ENCODE measurements at regions not wholly inside any gene's neighbourhood (a gene's known extent, or its start where the extent isn't known, plus 50 kb on each side); places are given as distances from the start of the nearest gene placed in this dataset.

DNA sequence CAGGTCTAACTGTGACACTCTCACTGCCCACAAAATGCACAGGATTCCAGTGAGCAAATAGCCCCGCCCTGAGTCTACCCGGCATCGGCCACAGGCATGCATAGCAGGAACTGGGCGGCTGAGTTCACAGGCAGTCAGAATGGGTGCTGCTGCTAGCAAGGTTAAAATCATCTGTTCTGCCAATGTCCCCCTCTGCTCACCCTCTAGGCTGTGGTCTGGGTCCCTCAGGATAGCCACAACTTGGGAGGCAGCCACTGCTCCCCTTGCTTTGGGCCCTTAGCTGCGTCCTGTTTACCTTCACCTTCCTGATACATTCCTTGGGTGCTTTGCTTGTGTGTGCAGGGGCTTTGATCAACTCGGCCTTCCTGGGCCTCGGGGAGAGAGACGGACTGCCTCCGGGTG is 232.9 kb upstream of the RGMA start:
- peak; percentile 53 for DNase-seq (ENCODE audit: low read depth, low spot score)

DNA sequence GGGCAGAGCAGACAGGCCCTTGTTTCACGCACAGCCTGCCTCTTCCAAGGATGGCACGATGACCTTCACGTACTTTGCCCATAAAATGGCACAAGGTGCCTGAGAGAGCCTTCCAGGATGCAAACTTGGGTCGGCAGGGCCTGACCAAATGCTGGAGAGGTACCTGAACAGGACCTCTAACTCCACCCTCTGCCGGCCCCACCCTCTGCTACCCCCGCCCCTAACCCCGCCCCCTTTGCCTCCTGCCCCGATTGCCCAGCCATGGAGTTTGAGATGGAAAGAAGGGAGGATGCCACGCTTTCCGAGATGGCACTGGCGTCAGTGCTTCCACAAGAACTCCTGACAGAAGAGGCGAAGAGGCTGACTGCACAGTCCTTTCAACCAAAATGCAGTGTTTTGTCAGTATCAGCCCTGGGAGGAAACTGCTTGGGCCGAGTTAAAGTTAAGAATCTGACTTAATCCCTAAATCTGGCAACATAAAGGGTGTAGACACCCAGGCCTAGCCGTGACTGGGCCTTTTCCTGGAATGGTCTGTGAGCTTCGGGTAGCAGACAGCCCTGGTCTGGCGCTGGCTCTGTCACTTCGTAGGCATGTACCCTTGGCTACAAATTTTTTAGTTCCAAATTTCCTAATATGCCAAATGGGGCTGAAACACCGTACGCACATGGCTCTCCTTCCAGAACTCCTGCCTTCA is 230.3 kb upstream of the RGMA start:
- no peak for DNase-seq (ENCODE audit: low read depth, low spot score)

DNA sequence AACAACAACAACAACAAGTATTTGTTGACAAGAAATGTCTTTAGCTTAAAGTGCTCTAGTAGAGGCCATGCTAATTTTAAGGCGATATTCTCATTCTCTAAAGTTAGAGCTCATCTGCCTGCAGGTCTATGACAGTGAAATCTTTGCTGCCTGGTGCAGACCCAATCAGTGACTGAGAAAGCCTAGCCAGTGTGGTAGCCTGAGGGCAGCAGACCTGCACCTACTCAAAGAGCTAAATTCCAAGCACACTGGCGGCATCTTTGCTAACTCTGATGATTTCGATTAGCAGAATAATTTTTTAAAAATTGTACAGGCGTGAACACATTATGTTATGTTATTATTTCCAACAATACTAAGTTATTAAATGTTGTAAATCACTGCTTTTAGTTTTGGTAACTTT is 228.8 kb upstream of the RGMA start:
- peak; percentile 70 for DNase-seq (ENCODE audit: low read depth, low spot score)

DNA sequence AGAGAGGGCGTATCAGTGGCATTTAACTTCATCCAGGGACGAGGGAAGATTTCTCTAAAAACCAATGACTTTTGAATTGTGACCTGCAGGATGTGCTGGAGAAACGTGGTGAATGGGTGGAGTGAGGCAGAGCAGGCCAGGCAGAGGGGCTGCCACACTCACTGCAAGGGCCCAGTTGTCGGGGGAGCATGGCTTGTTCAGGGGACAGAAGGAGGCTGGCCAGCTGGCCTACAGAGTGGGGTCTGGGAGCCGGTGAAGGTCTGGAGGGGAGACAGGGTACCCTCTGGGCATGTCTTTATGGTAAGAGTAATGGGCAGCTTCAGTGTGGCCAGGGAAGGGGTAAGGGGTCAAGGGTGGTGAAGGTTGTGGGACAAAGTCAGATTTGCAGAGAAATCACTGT is 225.2 kb upstream of the RGMA start:
- no peak for DNase-seq (ENCODE audit: low read depth, low spot score)

DNA sequence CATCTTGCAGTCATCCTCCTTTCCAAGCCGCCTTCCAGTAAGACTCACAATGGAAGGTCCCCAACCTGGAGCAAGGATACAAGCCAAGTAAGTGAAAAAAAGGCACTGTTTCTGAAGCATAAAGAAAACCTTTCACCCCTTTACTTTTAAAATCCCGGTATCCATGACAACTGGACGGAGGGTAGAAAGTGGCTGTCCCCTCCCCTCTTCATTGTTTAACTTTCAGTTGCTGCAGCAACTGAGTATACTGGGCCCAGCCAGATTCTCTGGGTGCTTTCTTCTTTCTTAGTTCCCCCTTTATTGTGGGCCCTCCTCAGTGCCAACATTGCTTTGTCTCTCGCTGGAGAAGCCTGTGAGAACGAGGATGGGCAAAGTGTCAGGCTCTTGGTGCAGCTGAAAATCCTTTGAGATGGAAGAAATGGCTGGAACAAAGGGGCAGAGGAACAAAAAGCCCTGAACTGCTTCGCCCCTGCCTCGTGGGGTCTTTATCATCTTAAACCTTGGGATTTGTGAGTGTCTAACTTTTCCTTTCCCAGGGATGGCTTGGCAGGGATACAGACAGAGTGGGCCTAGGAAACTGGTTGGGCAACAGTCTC is 224.0 kb upstream of the RGMA start:
- no peak for DNase-seq (ENCODE audit: low read depth, low spot score)

DNA sequence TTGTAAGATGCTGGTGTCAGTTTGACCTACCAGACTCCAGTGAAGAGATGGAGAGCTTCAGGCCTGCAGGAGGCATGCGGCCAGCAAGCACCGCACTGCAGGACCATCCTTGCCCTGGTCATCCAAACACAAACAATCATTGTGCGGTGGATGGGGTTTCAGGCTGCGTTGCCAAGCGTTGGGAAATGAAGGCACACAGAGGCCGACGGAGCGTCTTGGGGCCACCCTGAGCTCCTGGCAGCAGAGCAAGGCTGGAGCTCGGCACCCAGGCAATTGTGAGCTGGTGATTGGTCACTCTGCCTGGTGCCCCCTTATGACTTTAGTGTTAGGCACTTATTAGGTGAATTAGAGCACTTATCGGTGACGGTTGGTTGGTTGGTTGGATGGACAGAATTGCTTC is 222.6 kb upstream of the RGMA start:
- DNase-seq (ENCODE audit: low read depth, low spot score): no peak

DNA sequence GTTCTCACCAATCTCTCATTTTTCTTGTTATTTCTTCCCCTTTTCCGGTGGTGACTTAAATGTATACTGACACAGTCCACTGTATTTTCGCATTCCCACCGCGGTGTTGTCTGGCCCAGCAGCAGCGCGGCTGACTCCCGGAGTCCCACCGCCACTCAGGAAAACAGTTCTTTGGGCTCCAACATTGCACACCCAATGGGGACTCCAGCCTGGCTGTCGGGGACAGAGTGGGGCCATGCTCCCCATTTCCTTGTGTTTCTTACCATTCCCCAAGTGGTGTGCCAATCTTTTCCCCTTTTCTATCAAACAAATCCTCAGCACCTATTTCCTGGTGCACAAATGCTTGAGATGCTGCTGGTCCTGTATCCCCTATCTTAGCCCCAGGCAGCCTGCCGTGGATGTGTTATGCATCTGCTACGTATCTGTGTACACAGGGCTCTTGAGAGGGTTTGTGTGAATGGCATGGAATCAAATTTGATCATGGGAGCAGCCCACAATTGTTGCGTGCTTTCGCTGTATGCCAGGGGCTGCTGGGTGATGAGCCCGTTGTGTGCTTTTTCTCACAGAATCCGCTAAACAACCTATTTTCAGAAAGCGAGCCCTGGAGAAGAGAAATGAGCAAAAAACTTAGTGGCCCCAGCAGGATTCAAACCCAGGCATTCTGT is 219.1 kb upstream of the RGMA start:
- no peak for DNase-seq (ENCODE audit: low read depth, low spot score)

DNA sequence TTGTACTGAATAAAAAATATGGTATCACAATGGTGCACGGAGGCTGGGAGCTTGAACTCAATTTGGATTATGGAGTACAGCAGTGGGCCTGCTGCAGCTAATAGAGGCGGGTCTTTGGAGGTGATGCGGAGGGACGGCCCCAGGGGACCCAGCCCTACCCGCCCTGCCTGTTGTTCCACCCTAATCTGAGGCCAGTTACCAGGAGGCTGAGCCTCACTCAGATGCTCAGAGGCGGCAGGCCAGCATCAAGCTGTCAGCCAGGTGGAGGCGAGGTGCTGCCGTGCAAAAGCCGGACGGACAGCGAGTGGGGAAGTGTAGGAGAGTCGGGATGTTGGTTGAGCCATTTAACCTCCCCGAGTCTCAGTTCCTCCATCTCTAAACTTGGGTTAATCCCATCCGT is 218.5 kb upstream of the RGMA start:
- DNase-seq (ENCODE audit: low read depth, low spot score): peak; percentile 70

DNA sequence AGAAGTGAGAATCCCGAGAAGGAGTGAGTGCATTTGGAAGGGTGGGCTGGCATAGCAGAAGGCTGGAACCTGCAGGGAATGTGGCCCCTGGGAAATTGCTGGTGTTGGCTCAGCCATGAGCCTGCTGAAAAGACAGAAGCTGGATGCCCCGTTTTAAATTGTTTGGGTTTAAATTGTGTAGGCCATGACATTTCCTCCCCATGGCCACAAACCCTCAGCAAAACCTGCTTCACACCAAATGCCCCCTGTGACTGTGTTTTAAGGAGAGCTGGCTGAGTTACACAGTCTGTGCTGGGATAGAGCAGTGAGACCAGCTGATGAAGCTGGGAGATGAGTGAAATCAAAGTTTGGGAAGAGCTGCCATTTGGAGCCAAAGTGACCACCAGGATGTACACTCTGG is 216.3 kb upstream of the RGMA start:
- no peak for DNase-seq (ENCODE audit: low read depth, low spot score)

DNA sequence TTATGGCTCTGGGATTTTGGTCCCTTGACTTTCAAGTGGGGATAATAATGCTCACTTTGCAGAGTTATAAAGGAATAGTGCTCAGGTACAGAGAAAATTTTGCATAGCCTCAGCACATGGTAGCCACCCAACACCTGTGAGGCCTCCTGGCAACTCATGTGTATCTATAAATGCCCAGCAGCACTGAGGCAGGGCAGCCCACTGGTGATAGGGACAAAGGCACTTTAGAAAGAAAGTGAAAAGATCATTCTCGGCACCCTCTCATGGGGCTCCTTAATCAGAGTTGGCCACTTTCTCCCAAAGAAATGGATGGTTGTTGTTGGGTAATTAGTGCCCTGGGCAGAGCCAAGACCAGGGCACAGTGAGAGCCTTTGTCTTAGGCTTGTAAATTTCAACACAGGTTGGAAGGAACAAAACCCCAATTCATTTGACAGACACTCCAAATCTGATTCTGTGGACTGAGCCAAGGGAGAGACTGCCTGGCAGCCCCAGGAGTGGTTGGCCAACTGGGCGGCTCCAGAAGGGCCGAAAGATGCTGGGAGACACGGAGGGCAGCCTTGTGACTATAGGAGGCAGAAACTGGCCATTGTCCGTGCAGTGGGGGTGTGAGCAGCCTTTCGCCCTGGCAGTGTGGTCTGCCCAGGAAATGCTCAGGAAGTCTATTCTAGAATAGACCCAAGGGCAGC is 213.2 kb upstream of the RGMA start:
- no peak for DNase-seq (ENCODE audit: low read depth, low spot score)

DNA sequence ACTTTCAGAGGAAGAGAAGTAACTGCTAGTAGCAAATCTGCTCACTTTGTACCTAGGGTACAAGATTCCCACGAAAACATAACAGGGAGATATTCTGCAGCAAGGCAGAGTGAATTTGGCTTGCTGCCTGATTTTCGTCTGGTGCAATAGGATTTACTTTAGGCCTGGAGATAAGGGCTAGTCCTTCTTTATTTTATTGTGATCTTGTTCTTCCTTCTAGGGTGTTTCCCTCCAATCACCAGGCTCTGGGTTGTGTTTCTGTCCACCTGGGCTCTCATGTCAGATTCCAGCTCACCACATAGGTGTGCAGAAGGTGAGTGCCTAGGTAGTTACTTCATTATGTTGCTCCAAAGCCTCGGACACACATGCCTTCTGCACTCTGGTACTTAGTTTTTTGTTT is 211.8 kb upstream of the RGMA start:
- DNase-seq (ENCODE audit: low read depth, low spot score): no peak

DNA sequence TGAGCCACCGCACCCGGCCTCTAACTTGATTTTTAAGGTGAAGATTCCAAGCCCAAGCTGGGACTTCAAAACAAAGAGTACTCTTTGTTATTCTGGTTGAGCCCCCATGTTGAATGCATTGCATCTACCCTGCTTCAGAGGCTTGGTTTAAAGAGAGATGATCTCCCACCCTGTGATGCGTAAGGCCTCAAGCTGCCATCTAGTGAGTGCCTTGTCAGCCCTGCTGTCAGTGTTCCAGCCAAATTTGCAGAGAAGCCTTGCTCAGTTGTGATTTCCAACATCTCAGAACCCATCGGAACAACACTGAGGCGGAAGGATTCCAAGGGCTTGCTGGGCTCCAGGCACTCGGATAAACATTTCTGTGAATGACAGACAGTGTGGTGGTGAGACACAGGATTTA is 210.7 kb upstream of the RGMA start:
- DNase-seq (ENCODE audit: low read depth, low spot score): no peak

DNA sequence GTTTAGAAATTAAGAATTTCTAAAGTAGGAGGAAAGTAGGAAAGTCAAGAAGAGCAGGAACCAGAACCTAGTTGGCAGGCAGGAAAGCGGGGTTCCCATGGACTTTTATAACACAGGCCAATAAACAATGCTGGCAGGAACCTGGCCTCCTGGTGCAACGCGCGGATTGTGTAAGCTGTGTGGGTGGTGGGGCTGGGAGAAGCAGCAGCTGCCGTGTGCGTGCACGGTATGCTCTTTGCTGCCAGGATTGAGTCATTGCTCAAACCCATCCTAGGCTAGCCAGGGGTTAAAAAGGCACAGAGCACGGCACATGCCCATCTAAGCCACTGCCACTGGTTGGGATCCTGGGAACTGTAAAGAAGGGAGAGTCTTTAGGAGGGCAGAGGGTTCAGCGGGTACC is 209.9 kb upstream of the RGMA start:
- no peak for DNase-seq (ENCODE audit: low read depth, low spot score)

DNA sequence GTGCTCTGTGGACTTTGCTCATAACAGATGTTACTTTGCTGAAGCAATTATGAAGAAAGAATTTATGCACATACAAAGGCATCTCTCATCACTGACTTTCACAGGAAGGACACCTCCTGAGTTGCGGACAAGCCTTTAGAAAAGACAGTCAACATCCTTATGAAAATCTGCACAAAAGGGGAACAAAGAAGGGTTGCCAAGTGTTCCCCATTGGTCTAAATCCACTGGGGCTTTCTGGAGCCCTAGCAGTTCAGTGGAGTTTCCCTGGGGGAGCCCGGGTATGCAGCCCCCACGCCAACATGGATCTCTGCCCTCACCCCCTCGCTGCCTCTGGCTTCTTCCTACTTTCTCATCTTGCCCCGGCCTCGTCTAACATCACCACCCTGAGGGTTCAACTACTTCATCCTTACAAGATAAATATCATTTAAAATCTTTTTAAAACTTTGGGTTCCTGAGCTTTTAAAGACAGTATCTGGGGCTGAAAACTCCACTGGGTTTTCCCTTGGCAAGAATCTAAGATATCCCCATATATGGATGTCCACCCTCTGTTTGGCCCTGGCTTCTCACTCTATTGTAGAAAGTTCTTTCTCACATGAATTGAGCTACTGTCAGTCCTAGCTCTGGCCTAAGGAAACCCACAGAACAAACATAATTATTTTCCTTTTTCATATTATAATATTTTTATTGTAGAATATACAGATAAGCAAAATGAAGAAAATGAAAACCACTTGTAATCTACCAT is 207.9 kb upstream of the RGMA start:
- no peak for DNase-seq (ENCODE audit: low read depth, low spot score)

DNA sequence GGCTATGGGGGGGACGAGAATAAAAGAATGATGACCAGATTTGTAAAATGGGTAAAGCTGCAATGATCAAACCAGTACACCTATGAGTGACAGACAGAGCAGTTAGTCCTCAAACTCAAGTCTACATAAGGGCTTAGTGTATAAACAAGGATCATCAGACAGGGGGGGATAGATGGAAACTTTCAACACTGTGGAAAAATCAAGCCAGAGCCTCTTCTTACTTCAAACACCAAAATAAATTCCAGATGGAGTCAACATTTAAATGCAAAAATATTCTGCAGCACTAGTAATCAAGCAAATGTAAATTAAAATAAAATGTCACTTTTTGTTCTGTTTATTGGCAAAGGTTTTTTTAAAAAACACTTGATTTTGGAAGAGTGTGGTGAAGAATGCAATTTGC is 205.9 kb upstream of the RGMA start:
- DNase-seq (ENCODE audit: low read depth, low spot score): no peak

DNA sequence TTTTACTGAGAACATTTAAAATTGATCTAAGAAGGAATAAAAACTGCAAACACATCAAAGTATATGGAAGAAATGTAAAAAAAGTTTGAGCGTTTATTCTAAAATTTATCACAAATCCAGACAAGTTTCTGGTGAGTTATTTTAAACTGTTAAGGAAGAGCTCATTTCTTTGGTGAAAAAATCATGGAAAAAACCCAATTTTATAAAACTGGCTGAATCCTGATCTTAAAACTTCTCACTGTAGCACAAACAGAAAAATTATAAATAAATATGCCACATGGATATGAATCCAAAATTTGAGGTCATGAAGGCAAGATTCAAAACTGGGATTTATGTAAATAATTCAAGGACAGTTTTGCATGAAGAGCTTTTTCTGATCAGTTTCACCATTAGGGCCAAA is 205.1 kb upstream of the RGMA start:
- DNase-seq (ENCODE audit: low read depth, low spot score): no peak

DNA sequence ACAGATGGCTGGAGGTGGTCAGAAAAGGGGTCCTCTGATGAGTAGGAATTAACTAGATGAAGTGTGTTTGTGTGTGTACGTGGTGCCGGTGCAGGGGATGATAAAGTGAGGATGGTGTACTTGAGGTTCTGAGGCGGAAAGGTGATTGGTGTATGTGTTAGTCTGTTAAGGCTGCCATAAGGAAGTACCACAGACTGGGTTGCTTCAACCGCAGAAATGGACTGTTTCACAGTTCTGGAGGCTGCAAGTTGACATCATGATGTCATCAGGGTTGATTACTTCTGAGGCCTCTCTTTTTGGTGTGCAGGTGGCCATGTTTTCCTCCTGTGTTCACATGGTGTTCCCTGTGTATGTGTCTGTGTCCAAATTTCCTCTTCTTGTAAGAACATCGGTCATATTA is 202.4 kb upstream of the RGMA start:
- DNase-seq (ENCODE audit: low read depth, low spot score): no peak

DNA sequence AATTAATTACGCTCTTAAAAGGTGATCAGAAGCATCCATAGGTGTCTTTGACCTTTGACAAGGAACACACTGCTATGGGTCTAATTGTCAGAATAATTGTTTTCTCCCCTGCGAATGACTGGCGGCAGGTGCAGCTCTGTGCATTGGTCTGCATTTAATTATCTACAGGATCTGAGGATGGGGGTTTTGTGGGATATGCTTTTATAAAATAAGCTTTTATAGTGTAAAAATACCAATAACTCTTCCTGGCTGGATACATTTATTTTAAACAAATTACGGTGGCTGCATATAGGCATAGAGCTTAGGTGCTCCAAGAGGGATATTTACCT is 201.6 kb upstream of the RGMA start:
- no peak for DNase-seq (ENCODE audit: low read depth, low spot score)

DNA sequence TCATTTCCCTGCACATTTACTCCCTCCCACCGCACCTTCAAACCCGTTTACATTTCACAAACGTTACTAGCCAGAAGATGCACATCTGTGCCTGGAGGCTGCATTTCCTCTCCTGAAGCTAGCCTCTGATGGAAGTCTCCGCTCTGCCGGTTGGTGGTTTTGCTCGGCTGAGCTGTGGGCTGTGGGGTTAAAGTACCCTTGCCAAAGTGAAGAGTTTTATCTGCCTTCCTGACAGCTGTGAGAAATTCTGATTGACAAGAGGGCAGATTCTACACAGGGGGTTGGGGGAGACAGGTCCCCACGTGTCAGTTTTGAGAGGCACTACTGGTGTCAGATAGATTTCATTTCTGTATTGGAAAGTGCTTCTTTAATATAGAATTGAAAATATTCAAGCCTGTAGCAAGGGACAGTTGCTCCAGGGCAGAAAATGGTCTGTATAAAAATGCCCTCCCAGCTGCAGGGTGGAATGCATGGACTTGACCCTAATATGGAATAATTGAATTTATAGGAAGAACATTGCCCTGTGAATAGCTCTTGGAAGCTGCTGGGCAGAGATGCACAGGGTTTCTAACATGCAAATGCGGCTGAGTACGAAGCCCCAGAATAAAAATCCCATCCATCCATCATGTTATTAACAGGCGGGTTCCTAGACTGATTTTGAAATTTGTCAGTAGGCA is 201.1 kb upstream of the RGMA start:
- no peak for DNase-seq (ENCODE audit: low read depth, low spot score)

DNA sequence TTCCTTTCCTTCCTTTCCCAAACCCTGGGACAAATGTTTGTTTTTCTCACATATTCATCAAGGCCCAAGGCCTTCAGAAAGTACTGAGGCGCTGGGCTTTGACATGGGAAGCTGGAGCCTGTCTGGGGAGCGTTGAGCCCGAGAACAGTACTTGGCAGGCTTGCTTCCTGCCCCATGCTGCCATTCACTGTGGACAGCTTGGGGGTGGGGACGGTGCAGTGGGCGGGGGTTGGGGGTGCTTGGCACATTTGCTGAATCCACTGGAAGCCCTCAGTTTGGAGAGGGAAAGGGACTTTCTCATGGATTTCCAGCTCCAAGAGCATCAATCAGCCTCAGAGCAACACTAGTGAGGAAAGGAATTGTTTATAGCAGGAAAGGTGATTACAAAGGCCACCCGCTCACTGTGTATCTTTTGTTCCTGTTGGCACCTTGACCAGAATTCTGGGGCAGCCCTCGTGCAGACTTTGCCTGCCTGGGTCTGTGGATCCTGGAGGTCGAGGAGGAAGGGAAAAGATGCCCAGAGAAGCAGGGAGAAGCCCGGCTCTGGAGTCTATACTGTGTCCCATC is 199.8 kb upstream of the RGMA start:
- no peak for DNase-seq (ENCODE audit: low read depth, low spot score)

DNA sequence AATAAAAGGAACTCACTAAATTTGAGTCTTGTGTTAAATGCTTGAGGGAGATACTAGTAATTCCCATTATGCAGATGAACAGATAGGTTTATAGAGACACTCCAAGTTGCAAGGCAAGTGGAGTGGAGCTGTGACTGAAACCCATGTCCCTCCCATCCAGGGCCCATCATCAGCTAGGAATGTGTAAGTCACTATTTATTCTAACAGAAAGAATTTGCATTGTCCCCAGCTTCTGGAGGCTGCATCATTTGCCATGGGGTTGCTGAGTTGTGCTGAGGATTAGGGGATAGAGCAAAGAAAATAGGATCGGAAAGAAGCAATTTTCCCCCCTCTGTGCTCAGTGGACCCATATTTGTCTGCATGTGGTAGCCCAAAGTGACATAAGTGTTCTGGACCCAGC is 197.4 kb upstream of the RGMA start:
- no peak for DNase-seq (ENCODE audit: low read depth, low spot score)

Measured in ELF-1 (cell line).